Peyer's patch (tissue), 4 donors: ENCODE measurements at regions not wholly inside any gene's neighbourhood (a gene's known extent, or its start where the extent isn't known, plus 50 kb on each side); places are given as distances from the start of the nearest gene placed in this dataset.
"Not testable (repeated sequence)": the region's sequence is repeated elsewhere in the genome, so short reads cannot be mapped to it uniquely, and the experiment has no call there.

Experiments
- DNase-seq, 3 donors: peaks; one replicate each; pipeline ENCODE4 v3.0.0-alpha.2; 2017 to 2019
- H3K27ac ChIP-seq, 4 donors: fragments of 200-600 bp; sonication (generic); one replicate each; pipeline ENCODE4 v1.5.1; 2016 to 2019
- H3K27me3 ChIP-seq, 2 donors: fragments of 200-600 bp; sonication (generic); one replicate each; pipeline ENCODE4 v1.5.1; 2019
- H3K36me3 ChIP-seq, 3 donors: fragments of 200-600 bp; sonication (generic); one replicate each; pipeline ENCODE4 v1.5.1; 2016 to 2019
- H3K4me1 ChIP-seq, 4 donors: fragments of 200-600 bp; sonication (generic); one replicate each; pipeline ENCODE4 v1.5.1; 2016 to 2019
- H3K4me3 ChIP-seq, 4 donors: fragments of 200-600 bp; sonication (generic); 1 replicate in 3 of 4; 2 replicates in 1 of 4; pipeline ENCODE4 v1.5.1; 2016 to 2019; ENCODE audit warnings: mild to moderate bottlenecking in 1 of 4
- H3K9me3 ChIP-seq, 4 donors: fragments of 200-600 bp; sonication (generic); one replicate each; pipeline ENCODE4 v1.5.1; 2016 to 2019; ENCODE audit warnings: mild to moderate bottlenecking in 1 of 4
- CTCF ChIP-seq, 6 experiments: fragments of 450-650 bp in 4 of 6; fragments of 200-600 bp in 2 of 6; sonication (generic) in 1 of 6; IDR thresholded peaks; one replicate each; pipeline ENCODE4 v1.5.1; 2017 to 2019; ENCODE audit warnings: antibody characterized with exemption in 6 of 6, mild to moderate bottlenecking in 3 of 6, moderate library complexity in 1 of 6
- POLR2A ChIP-seq, 2 donors: fragments of 450-650 bp; IDR thresholded peaks; one replicate each; pipeline ENCODE4 v1.5.1; 2017; ENCODE audit warnings: antibody characterized with exemption in 2 of 2, mild to moderate bottlenecking in 2 of 2, moderate library complexity in 2 of 2

- DNase-seq: no peak
- no peak overlapping the region for H3K27ac ChIP-seq
These were observed 88.5 kb upstream of the LCORL start for GRCh38 chr4:18110099-18110498.

GRCh38 chr4:18109676-18110075 is 88.1 kb upstream of the LCORL start:
- Histone ChIP-seq H3K36me3 (no peaks in the 10 kb centered on the region), H3K9me3 (no peaks in the 10 kb centered on the region), H3K4me3 (no peak overlapping the region), H3K27ac (no peak overlapping the region), H3K4me1 (peaks cover 0 to 50% (median 0%) of the 10 kb centered on the region in 4 donors), H3K27me3 (no peaks in the 10 kb centered on the region)
- DNase-seq: no peak
- no peak for TF ChIP-seq CTCF (IDR thresholded peaks at IDR 0.05)
- TF ChIP-seq POLR2A (IDR thresholded peaks at IDR 0.05): no peak

More at GRCh38 chr4:18110099-18110498, 88.5 kb upstream of the LCORL start:
- Histone ChIP-seq H3K4me3 (no peak overlapping the region), H3K27me3 (no peaks in the 10 kb centered on the region), H3K9me3 (no peaks in the 10 kb centered on the region), H3K36me3 (no peaks in the 10 kb centered on the region), H3K4me1 (peaks cover 0 to 48% (median 0%) of the 10 kb centered on the region in 4 donors)
- TF ChIP-seq CTCF (IDR thresholded peaks at IDR 0.05) (no peak), POLR2A (IDR thresholded peaks at IDR 0.05) (no peak)

- not testable (repeated sequence) for DNase-seq, H3K4me3 ChIP-seq, H3K9me3 ChIP-seq, H3K36me3 ChIP-seq, H3K27me3 ChIP-seq, H3K27ac ChIP-seq
- H3K4me1 ChIP-seq: peaks cover 0 to 50% (median 0%) of the 10 kb centered on the region in 4 donors
These were observed 86.4 kb upstream of the LCORL start for GRCh38 chr4:18107848-18108528.

GRCh38 chr4:18106620-18107019 is 85.1 kb upstream of the LCORL start:
- Histone ChIP-seq H3K27ac (peak overlapping the region in 3 of 4 donors; percentile 23 to 61 (median 43)), H3K36me3 (no peaks in the 10 kb centered on the region)
- peak in 1 of 3 donors; percentile 58 for DNase-seq

GRCh38 chr4:18105030-18106011 is 83.8 kb upstream of the LCORL start:
- no peak overlapping the region for H3K4me3 ChIP-seq
- H3K36me3 ChIP-seq: no peaks in the 10 kb centered on the region
- peak overlapping the region in 1 of 4 donors; percentile 4 for H3K27ac ChIP-seq
- no peak for TF ChIP-seq CTCF (IDR thresholded peaks at IDR 0.05)
- TF ChIP-seq POLR2A (IDR thresholded peaks at IDR 0.05): no peak
- no peaks in the 10 kb centered on the region for H3K9me3 ChIP-seq
- no peak for DNase-seq
- peaks cover 0 to 43% (median 0%) of the 10 kb centered on the region in 4 donors for H3K4me1 ChIP-seq
- no peaks in the 10 kb centered on the region for H3K27me3 ChIP-seq

More at GRCh38 chr4:18106620-18107019, 85.1 kb upstream of the LCORL start:
- H3K4me1 ChIP-seq: peaks cover 0 to 50% (median 0%) of the 10 kb centered on the region in 4 donors
- no peak for TF ChIP-seq CTCF (IDR thresholded peaks at IDR 0.05)
- TF ChIP-seq POLR2A (IDR thresholded peaks at IDR 0.05): no peak
- no peaks in the 10 kb centered on the region for H3K27me3 ChIP-seq
- H3K9me3 ChIP-seq: no peaks in the 10 kb centered on the region
- H3K4me3 ChIP-seq: no peak overlapping the region
